Thoracic aorta (tissue), 2 donors: ENCODE measurements at regions not wholly inside any gene's neighbourhood (a gene's known extent, or its start where the extent isn't known, plus 50 kb on each side); places are given as distances from the start of the nearest gene placed in this dataset.

Experiments
- ATAC-seq: fragments of 150-250 bp; one replicate; pipeline ENCODE4 v1.8.0; 2017; ENCODE audit warnings: low read depth; ENCODE audit not compliant: insufficient number of reproducible peaks, low FRiP score
- DNase-seq: peaks from one replicate; pipeline ENCODE4 v3.0.0-alpha.2; 2020; ENCODE audit warnings: low spot score
- H3K27ac ChIP-seq, 2 donors: fragments of 200-600 bp; sonication (generic); 1 replicate in 1 of 2; 2 replicates in 1 of 2; pipeline ENCODE4 v1.5.1; 2016; ENCODE audit warnings: mild to moderate bottlenecking in 2 of 2, moderate library complexity in 2 of 2
- H3K27me3 ChIP-seq: fragments of 200-600 bp; sonication (generic); replicated peaks from 2 replicates; pipeline ENCODE4 v1.6.0; 2016; ENCODE audit warnings: mild to moderate bottlenecking; ENCODE audit not compliant: insufficient read depth
- H3K36me3 ChIP-seq: fragments of 200-600 bp; sonication (generic); one replicate; pipeline ENCODE4 v1.5.1; 2016
- H3K4me1 ChIP-seq, 2 donors: fragments of 200-600 bp; sonication (generic); 1 replicate in 1 of 2; 2 replicates in 1 of 2; pipeline versions ENCODE4 v1.5.1 to v1.6.0; 2016; ENCODE audit warnings: low read depth in 2 of 2, mild to moderate bottlenecking in 1 of 2; ENCODE audit not compliant: control insufficient read depth in 1 of 2
- H3K4me3 ChIP-seq: fragments of 200-600 bp; sonication (generic); 2 replicates; pipeline ENCODE4 v1.5.1; 2016; ENCODE audit warnings: mild to moderate bottlenecking
- H3K9me3 ChIP-seq: fragments of 200-600 bp; sonication (generic); 2 replicates; pipeline ENCODE4 v1.5.1; 2016
- TF ChIP-seq, protein P1 (sequence below): fragments of 200-600 bp; sonication (generic); IDR thresholded peaks from one replicate; pipeline ENCODE4 v1.5.1; 2019; ENCODE audit warnings: antibody characterized with exemption

DNA sequence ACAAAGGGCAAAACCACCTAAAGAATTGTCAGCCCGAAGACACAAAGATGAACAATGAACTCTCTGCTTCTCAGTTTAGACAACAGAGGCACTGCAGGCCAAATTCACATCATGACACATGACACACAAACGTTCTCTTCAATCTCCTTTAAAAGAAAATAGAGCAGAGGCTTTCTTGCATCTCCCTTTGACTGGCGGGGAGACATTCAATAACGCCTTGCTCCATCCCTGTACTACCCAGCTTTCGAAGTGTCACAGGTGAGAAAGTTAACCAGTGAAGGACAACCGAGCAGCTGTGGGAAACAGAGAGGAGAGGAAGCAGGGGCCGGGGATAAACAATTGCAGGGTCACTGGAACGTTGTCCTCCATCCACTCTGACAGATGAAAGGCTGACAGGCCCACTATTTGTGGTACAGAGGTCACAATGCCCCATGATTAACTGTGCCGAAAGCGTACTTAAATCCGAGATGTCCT is 130.8 kb downstream of the PHLDA1 start:
- H3K27ac ChIP-seq = no peak overlapping the region
- H3K36me3 ChIP-seq = no peaks in the 10 kb centered on the region
- H3K4me1 ChIP-seq = no peaks in the 10 kb centered on the region
- no peak for DNase-seq
- H3K27me3 ChIP-seq = no peaks in the 10 kb centered on the region
- TF ChIP-seq, protein P1, sequence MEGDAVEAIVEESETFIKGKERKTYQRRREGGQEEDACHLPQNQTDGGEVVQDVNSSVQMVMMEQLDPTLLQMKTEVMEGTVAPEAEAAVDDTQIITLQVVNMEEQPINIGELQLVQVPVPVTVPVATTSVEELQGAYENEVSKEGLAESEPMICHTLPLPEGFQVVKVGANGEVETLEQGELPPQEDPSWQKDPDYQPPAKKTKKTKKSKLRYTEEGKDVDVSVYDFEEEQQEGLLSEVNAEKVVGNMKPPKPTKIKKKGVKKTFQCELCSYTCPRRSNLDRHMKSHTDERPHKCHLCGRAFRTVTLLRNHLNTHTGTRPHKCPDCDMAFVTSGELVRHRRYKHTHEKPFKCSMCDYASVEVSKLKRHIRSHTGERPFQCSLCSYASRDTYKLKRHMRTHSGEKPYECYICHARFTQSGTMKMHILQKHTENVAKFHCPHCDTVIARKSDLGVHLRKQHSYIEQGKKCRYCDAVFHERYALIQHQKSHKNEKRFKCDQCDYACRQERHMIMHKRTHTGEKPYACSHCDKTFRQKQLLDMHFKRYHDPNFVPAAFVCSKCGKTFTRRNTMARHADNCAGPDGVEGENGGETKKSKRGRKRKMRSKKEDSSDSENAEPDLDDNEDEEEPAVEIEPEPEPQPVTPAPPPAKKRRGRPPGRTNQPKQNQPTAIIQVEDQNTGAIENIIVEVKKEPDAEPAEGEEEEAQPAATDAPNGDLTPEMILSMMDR = no peak
- ATAC-seq = no peak
- no peaks in the 10 kb centered on the region for H3K9me3 ChIP-seq
- H3K4me3 ChIP-seq = no peak overlapping the region

GRCh38 chr12:75900226-75900625 is 131.3 kb downstream of the PHLDA1 start:
- ATAC-seq (no peak), DNase-seq (no peak)
- H3K4me3 ChIP-seq = no peak overlapping the region
- no peaks in the 10 kb centered on the region for H3K4me1 ChIP-seq
- TF ChIP-seq, protein P1 = no peak
- no peaks in the 10 kb centered on the region for H3K27me3 ChIP-seq
- no peaks in the 10 kb centered on the region for H3K36me3 ChIP-seq
- no peaks in the 10 kb centered on the region for H3K9me3 ChIP-seq
- H3K27ac ChIP-seq = no peak overlapping the region

GRCh38 chr12:75894965-75895754 is 136.4 kb downstream of the PHLDA1 start:
- Histone ChIP-seq H3K36me3 (no peaks in the 10 kb centered on the region), H3K9me3 (no peaks in the 10 kb centered on the region), H3K27ac (no peak overlapping the region), H3K4me1 (no peaks in the 10 kb centered on the region), H3K4me3 (no peak overlapping the region), H3K27me3 (no peaks in the 10 kb centered on the region)
- TF ChIP-seq, protein P1 = no peak
- ATAC-seq = no peak
- no peak for DNase-seq

- DNase-seq = no peak
- Histone ChIP-seq H3K27me3 (no peaks in the 10 kb centered on the region), H3K4me1 (no peaks in the 10 kb centered on the region), H3K4me3 (no peak overlapping the region), H3K9me3 (no peaks in the 10 kb centered on the region), H3K36me3 (no peaks in the 10 kb centered on the region), H3K27ac (no peak overlapping the region)
- TF ChIP-seq, protein P1 = no peak
- ATAC-seq = no peak
Observed at GRCh38 chr12:75893765-75894164, 137.8 kb downstream of the PHLDA1 start.

GRCh38 chr12:75892731-75893408 is 138.7 kb downstream of the PHLDA1 start:
- TF ChIP-seq, protein P1 = no peak
- H3K36me3 ChIP-seq = no peaks in the 10 kb centered on the region
- DNase-seq = no peak
- no peak for ATAC-seq
- no peaks in the 10 kb centered on the region for H3K27me3 ChIP-seq
- no peaks in the 10 kb centered on the region for H3K9me3 ChIP-seq
- H3K27ac ChIP-seq = no peak overlapping the region
- H3K4me3 ChIP-seq = no peak overlapping the region
- H3K4me1 ChIP-seq = no peaks in the 10 kb centered on the region
